Common myeloid progenitor, CD34-positive (primary cell): ENCODE measurements at regions not wholly inside any gene's neighbourhood (a gene's known extent, or its start where the extent isn't known, plus 50 kb on each side); places are given as distances from the start of the nearest gene placed in this dataset.
A peak's percentile ranks its signal among the peaks of the same experiment; 100 is the strongest.
"Not testable (repeated sequence)": the region's sequence is repeated elsewhere in the genome, so short reads cannot be mapped to it uniquely, and the experiment has no call there.

ENCODE experiments used
- CTCF ChIA-PET: fragments of 350-600 bp; sonication (Branson Sonifier 250); formaldehyde crosslinking; loops from one replicate; lab custom pipeline; 2021; ENCODE audit warnings: antibody characterized with exemption; lab: Charles Lee
- POLR2A ChIA-PET: fragments of 350-600 bp; sonication (Branson Sonifier 250); formaldehyde crosslinking; loops from one replicate; lab custom pipeline; 2021; ENCODE audit warnings: antibody characterized with exemption; lab: Charles Lee
- DNase-seq, 3 donors: peaks; one replicate each; pipeline versions ENCODE4 v3.0.0 to v3.0.0-alpha.2; 2013
- H3K27ac ChIP-seq, 2 experiments: 1 replicate in 1 of 2; 2 replicates in 1 of 2; pipeline ENCODE4 v1.7.0; 2013; ENCODE audit warnings: inconsistent platforms in 2 of 2, low read length in 2 of 2, mild to moderate bottlenecking in 2 of 2, low read depth in 1 of 2, moderate library complexity in 1 of 2; ENCODE audit not compliant: severe bottlenecking in 2 of 2, insufficient read depth in 1 of 2, poor library complexity in 1 of 2
- H3K27me3 ChIP-seq, 5 experiments: replicated peaks in 2 of 5; 1 replicate in 3 of 5; 2 replicates in 2 of 5; pipeline versions ENCODE4 v1.6.1 to v1.7.0; 2013; ENCODE audit warnings: low read length in 4 of 5, mild to moderate bottlenecking in 2 of 5, moderate library complexity in 2 of 5, inconsistent platforms in 1 of 5; ENCODE audit not compliant: insufficient read depth in 5 of 5, control insufficient read depth in 4 of 5
- H3K36me3 ChIP-seq, 4 experiments: 1 replicate in 2 of 4; 2 replicates in 2 of 4; pipeline versions ENCODE4 v1.6.1 to v1.7.0; 2013; ENCODE audit warnings: low read length in 3 of 4, control low read depth in 1 of 4, mild to moderate bottlenecking in 1 of 4; ENCODE audit not compliant: control insufficient read depth in 4 of 4, insufficient read depth in 4 of 4
- H3K4me1 ChIP-seq, 4 experiments: 1 replicate in 3 of 4; 2 replicates in 1 of 4; pipeline versions ENCODE4 v1.6.1 to v1.7.1; 2013; ENCODE audit warnings: low read length in 3 of 4, mild to moderate bottlenecking in 3 of 4, control low read depth in 1 of 4, inconsistent platforms in 1 of 4, moderate library complexity in 1 of 4; ENCODE audit not compliant: control insufficient read depth in 4 of 4, insufficient read depth in 4 of 4; ENCODE audit errors: control extremely low read depth in 1 of 4
- H3K4me3 ChIP-seq, 7 experiments: 1 replicate in 4 of 7; 2 replicates in 3 of 7; pipeline versions ENCODE4 v1.5.1 to v1.7.0; 2013; ENCODE audit warnings: mild to moderate bottlenecking in 7 of 7, low read length in 6 of 7, moderate library complexity in 6 of 7, inconsistent platforms in 2 of 7, low read depth in 2 of 7, control low read depth in 1 of 7; ENCODE audit not compliant: insufficient read depth in 4 of 7, control insufficient read depth in 1 of 7; ENCODE audit errors: extremely low read depth in 1 of 7
- H3K9me3 ChIP-seq, 5 experiments: 1 replicate in 4 of 5; 2 replicates in 1 of 5; pipeline versions ENCODE4 v1.6.1 to v1.7.1; 2013; ENCODE audit warnings: low read length in 4 of 5, mild to moderate bottlenecking in 2 of 5, inconsistent platforms in 1 of 5, low read depth in 1 of 5, moderate library complexity in 1 of 5; ENCODE audit not compliant: control insufficient read depth in 4 of 5, insufficient read depth in 2 of 5; ENCODE audit errors: control extremely low read depth in 1 of 5
- WGBS: methylation state at CpG from one replicate; pipeline ENCODE4 v1.1.5; 2013; ENCODE audit not compliant: insufficient coverage; 5-methylcytosine and 5-hydroxymethylcytosine counted together

GRCh38 chr4:118561559-118561958 lies 123.6 kb upstream of the METTL14 start:
- CTCF ChIA-PET, POLR2A ChIA-PET, H3K27ac ChIP-seq, H3K27me3 ChIP-seq, H3K4me3 ChIP-seq, H3K36me3 ChIP-seq, H3K9me3 ChIP-seq, DNase-seq, H3K4me1 ChIP-seq: not testable (repeated sequence)

DNA sequence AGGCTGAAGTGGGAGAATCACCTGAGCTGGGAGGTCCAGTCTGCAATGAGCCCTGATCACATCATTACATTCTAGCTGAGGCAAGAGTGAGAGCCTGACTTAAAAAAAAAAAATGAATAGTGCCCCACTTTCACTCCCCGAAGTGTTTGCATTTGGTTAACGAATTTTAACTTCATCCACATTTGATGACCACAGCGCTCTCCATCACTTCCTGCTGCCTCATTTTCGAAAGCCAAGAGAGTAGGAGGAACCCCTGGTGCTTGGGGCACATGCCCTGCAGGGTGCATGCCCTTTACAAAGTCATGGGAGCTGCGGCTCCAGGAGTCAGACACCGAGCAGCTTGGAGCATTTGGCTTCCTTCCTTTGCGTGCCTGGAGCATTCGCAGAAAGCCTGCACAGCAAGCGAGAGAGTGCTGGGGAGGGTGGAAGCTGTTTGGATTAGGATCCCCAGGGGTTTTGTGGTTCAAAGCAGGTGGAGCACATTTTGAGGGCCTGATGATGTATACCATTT lies 119.1 kb upstream of the METTL14 start:
- H3K4me1 ChIP-seq, POLR2A ChIA-PET, H3K36me3 ChIP-seq, H3K27ac ChIP-seq, CTCF ChIA-PET, H3K27me3 ChIP-seq, H3K9me3 ChIP-seq: not testable (repeated sequence)
- DNase-seq = peak in 2 of 3 donors; percentile 28 to 55
- peak overlapping the region in 2 of 7 experiments; percentile 19 to 28 for H3K4me3 ChIP-seq
- no CpG with 5 or more reads among the region's 9 CpGs for WGBS

- CTCF ChIA-PET, H3K36me3 ChIP-seq, H3K4me1 ChIP-seq, POLR2A ChIA-PET, DNase-seq, H3K27ac ChIP-seq, H3K9me3 ChIP-seq, H3K27me3 ChIP-seq, H3K4me3 ChIP-seq: not testable (repeated sequence)
- WGBS = 97% methylated on average over 10 of the region's 10 CpGs
Observed at GRCh38 chr4:118572991-118573390, 112.2 kb upstream of the METTL14 start.

DNA sequence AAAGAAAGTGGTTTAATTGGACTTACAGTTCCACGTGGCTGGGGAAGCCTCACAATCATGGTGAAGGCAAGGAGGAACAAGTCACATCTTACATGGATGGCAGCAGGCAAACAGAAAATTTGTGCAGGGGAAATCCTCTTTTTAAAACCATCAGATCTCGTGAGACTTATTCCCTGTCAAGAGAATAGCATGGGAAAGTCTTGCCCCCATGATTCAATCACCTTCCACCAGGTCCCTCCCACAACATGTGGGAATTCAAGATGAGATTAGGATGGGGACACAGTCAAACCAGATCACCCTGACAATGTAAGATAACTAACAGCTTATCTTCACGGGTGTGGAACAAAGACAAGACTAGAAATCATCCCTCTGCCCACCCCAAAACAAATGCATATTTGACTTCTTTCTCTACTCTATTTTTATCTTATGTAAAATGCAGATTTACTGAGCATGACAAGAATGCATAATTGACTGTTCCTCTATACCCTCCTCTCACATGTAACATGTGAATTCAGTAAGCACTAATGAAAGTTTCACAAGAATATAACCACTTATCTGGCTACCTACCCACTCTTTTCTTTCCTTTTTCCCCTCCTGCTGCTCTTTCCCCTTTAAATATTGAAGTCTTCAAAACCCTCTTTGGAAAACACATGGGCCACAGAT lies 110.8 kb upstream of the METTL14 start:
- H3K9me3 ChIP-seq, CTCF ChIA-PET, H3K4me3 ChIP-seq, H3K27ac ChIP-seq, H3K4me1 ChIP-seq, H3K27me3 ChIP-seq, DNase-seq, POLR2A ChIA-PET, H3K36me3 ChIP-seq: not testable (repeated sequence)
- WGBS = 67% methylated on average over 2 of the region's 3 CpGs

DNA sequence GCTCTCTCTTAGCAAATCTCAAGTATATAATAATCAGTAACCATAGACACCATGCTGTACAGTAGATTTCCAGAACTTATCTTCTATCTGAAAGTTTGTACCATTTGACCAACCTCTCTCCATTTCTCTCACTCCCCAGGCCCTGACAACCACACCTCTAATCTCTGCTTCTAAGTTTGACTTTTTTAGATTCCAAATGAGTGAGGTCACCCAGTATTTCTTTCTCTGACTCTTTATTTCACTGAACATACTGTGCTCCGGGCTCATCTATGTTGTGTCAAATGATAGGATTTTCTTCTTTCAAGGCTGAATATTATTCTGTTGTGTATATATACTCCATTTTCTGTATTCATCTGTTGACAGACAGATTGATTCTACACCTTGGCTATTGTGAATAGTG lies 110.1 kb upstream of the METTL14 start:
- POLR2A ChIA-PET = not testable (repeated sequence)
- WGBS = no CpG with 5 or more reads among the region's 1 CpG

DNA sequence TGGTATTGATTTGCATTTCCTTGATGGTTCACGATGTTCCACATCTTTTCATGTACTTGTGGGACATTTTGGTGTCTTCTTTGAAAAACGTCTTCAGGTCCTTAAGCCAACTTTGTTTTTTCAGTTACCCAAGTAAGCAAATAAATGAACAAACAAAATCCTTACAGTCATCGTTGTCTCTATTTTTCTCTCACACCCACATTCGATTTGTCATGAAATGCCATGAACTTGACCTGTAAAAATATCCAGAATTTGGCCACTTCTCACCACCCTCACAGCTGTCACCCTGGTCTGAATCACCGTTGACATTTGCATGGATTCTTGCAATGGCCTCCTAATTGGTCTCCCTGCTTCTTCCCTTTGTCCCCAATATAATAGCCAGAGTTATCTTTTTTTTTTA lies 109.5 kb upstream of the METTL14 start:
- H3K4me3 ChIP-seq, H3K27me3 ChIP-seq, H3K36me3 ChIP-seq, H3K27ac ChIP-seq, DNase-seq, POLR2A ChIA-PET, H3K9me3 ChIP-seq, CTCF ChIA-PET, H3K4me1 ChIP-seq: not testable (repeated sequence)
- WGBS = no CpG with 5 or more reads among the region's 5 CpGs

More for the DNA sequence above, 110.1 kb upstream of the METTL14 start:
- H3K27me3 ChIP-seq, CTCF ChIA-PET, H3K36me3 ChIP-seq, H3K4me3 ChIP-seq, H3K4me1 ChIP-seq, H3K9me3 ChIP-seq, DNase-seq, H3K27ac ChIP-seq: not testable (repeated sequence)

DNA sequence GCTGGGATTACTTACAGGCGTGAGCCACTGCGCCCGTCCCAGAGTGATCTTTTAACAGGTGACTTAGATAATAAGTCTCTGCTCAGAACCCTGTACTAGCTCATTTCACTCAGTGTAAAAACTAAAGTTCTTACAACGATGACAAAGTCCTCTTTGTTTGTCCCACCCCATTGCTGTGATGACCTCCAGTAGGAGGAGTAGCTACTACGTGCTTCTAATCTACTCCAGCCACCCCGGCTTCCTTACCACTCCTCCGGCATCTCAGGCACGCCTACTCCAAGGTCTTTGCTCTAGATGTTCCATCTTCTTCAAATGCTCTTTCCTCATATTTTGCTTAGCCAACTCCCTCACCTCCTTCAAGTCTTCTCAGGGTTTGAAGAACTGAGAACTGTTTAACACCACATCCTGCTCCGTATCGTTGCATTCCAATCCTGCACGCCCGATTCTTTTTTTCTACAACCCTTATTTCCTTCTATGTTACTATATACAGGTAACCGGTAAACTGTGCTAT lies 108.4 kb upstream of the METTL14 start:
- 94% methylated on average over 7 of the region's 13 CpGs for WGBS
- H3K27me3 ChIP-seq, H3K4me1 ChIP-seq, H3K27ac ChIP-seq, CTCF ChIA-PET, DNase-seq, H3K4me3 ChIP-seq, POLR2A ChIA-PET, H3K9me3 ChIP-seq, H3K36me3 ChIP-seq: not testable (repeated sequence)
